Tibial nerve (tissue), 4 donors: ENCODE measurements at regions not wholly inside any gene's neighbourhood (a gene's known extent, or its start where the extent isn't known, plus 50 kb on each side); places are given as distances from the start of the nearest gene placed in this dataset.
A peak's percentile ranks its signal among the peaks of the same experiment; 100 is the strongest.

Experiments
- DNase-seq, 2 donors: peaks; one replicate each; pipeline ENCODE4 v3.0.0-alpha.2; 2019; ENCODE audit warnings: low spot score in 2 of 2
- H3K27ac ChIP-seq, 4 donors: fragments of 200-600 bp; sonication (generic) in 3 of 4; one replicate each; pipeline ENCODE4 v1.5.1; 2017 to 2019; ENCODE audit warnings: mild to moderate bottlenecking in 1 of 4
- H3K27me3 ChIP-seq, 2 donors: fragments of 200-600 bp; sonication (generic) in 1 of 2; one replicate each; pipeline versions ENCODE4 v1.5.1 to v1.6.0; 2017 to 2019
- H3K36me3 ChIP-seq, 3 donors: fragments of 200-600 bp; sonication (generic); one replicate each; pipeline ENCODE4 v1.5.1; 2018 to 2019
- H3K4me1 ChIP-seq, 4 donors: fragments of 200-600 bp; sonication (generic) in 3 of 4; one replicate each; pipeline ENCODE4 v1.5.1; 2017 to 2019
- H3K4me3 ChIP-seq, 4 donors: fragments of 200-600 bp; sonication (generic) in 3 of 4; one replicate each; pipeline ENCODE4 v1.5.1; 2017 to 2019; ENCODE audit warnings: mild to moderate bottlenecking in 1 of 4, moderate library complexity in 1 of 4
- H3K9me3 ChIP-seq, 4 donors: fragments of 200-600 bp; sonication (generic) in 3 of 4; one replicate each; pipeline ENCODE4 v1.5.1; 2017 to 2019
- EP300 ChIP-seq, 2 donors: sonication (generic); formaldehyde crosslinking; IDR thresholded peaks; one replicate each; pipeline ENCODE4 v1.6.1; 2017; ENCODE audit warnings: antibody characterized with exemption in 2 of 2, mild to moderate bottlenecking in 1 of 2
- POLR2A ChIP-seq, 2 donors: fragments of 450-650 bp; IDR thresholded peaks; one replicate each; pipeline ENCODE4 v1.6.1; 2017; ENCODE audit warnings: antibody characterized with exemption in 2 of 2, mild to moderate bottlenecking in 2 of 2, moderate library complexity in 2 of 2
- WGBS, 2 donors: methylation state at CpG; one replicate each; pipeline ENCODE4 v1.1.5; 2018; 5-methylcytosine and 5-hydroxymethylcytosine counted together
- TF ChIP-seq, protein P1 (sequence below), 5 experiments: fragments of 200-600 bp in 3 of 5; fragments of 450-650 bp in 2 of 5; sonication (generic) in 3 of 5; IDR thresholded peaks; one replicate each; pipeline ENCODE4 v1.5.1; 2016 to 2019; ENCODE audit warnings: antibody characterized with exemption in 5 of 5, mild to moderate bottlenecking in 3 of 5, moderate library complexity in 2 of 5

DNA sequence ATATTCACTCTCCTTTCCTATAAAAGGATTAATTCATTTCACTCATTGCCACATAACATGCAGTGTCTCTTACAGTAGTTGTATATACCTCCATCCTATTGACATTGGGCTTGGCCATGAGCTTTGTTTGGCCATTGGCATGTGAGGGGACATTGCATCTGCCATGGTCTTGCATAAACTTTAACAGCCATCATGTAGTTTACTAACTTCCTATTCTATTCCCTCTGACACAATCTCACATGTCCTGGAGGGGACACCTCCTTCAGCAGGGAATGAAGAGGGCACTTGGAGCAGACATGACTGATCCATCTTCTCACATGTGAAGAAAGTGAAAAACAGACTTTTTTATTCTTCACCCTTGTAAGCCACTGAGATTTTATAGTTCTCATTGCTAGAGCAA is 115.5 kb upstream of the MARCKS start:
- Histone ChIP-seq H3K4me1 (peaks cover 0 to 13% (median 6%) of the 10 kb centered on the region in 4 donors), H3K36me3 (no peaks in the 10 kb centered on the region), H3K4me3 (no peak overlapping the region), H3K9me3 (no peaks in the 10 kb centered on the region), H3K27me3 (no peaks in the 10 kb centered on the region), H3K27ac (no peak overlapping the region)
- DNase-seq = no peak
- TF ChIP-seq, protein P1, sequence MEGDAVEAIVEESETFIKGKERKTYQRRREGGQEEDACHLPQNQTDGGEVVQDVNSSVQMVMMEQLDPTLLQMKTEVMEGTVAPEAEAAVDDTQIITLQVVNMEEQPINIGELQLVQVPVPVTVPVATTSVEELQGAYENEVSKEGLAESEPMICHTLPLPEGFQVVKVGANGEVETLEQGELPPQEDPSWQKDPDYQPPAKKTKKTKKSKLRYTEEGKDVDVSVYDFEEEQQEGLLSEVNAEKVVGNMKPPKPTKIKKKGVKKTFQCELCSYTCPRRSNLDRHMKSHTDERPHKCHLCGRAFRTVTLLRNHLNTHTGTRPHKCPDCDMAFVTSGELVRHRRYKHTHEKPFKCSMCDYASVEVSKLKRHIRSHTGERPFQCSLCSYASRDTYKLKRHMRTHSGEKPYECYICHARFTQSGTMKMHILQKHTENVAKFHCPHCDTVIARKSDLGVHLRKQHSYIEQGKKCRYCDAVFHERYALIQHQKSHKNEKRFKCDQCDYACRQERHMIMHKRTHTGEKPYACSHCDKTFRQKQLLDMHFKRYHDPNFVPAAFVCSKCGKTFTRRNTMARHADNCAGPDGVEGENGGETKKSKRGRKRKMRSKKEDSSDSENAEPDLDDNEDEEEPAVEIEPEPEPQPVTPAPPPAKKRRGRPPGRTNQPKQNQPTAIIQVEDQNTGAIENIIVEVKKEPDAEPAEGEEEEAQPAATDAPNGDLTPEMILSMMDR (IDR thresholded peaks at IDR 0.05) = no peak
- TF ChIP-seq EP300 (IDR thresholded peaks at IDR 0.05) = no peak
- no peak for TF ChIP-seq POLR2A (IDR thresholded peaks at IDR 0.05)

DNA sequence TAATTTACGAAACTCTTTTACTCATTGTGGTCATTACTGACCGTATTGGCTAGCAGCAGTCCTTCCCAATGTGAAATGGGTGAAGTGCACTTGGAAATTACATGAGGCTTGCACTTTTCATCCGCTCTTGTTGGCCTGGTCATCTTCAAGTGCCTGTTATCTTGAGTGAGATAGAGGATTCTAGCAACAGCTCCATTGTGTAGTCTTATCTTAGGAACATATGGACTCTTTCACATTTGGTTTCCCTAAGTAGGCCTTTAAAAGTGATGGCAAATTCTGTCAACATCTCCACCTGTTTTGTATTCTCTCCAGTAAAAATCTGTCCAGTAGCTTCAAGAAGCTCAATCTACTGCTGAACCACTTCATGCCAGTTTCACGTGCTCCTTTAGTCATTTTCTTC is 114.8 kb upstream of the MARCKS start:
- Histone ChIP-seq H3K4me1 (peaks cover 0 to 13% (median 6%) of the 10 kb centered on the region in 4 donors), H3K4me3 (no peak overlapping the region), H3K9me3 (no peaks in the 10 kb centered on the region), H3K36me3 (no peaks in the 10 kb centered on the region), H3K27ac (no peak overlapping the region), H3K27me3 (no peaks in the 10 kb centered on the region)
- no peak for TF ChIP-seq EP300 (IDR thresholded peaks at IDR 0.05)
- TF ChIP-seq, protein P1 (IDR thresholded peaks at IDR 0.05) = no peak
- 95 to 96% methylated on average over 4 of the region's 4 CpGs for WGBS, 2 donors
- no peak for DNase-seq

GRCh38 chr6:113744861-113745260 is 112.3 kb upstream of the MARCKS start:
- DNase-seq = no peak
- TF ChIP-seq POLR2A (IDR thresholded peaks at IDR 0.05) = no peak
- no peak for TF ChIP-seq EP300 (IDR thresholded peaks at IDR 0.05)
- TF ChIP-seq, protein P1 (IDR thresholded peaks at IDR 0.05) = no peak
- no peaks in the 10 kb centered on the region for H3K9me3 ChIP-seq
- peak overlapping the region in 1 of 4 donors; percentile 59 for H3K27ac ChIP-seq
- peaks cover 0 to 14% (median 6%) of the 10 kb centered on the region in 4 donors for H3K4me1 ChIP-seq
- H3K4me3 ChIP-seq = no peak overlapping the region
- WGBS, 2 donors = 25 to 31% methylated on average over 3 of the region's 3 CpGs
- no peaks in the 10 kb centered on the region for H3K27me3 ChIP-seq
- no peaks in the 10 kb centered on the region for H3K36me3 ChIP-seq

DNA sequence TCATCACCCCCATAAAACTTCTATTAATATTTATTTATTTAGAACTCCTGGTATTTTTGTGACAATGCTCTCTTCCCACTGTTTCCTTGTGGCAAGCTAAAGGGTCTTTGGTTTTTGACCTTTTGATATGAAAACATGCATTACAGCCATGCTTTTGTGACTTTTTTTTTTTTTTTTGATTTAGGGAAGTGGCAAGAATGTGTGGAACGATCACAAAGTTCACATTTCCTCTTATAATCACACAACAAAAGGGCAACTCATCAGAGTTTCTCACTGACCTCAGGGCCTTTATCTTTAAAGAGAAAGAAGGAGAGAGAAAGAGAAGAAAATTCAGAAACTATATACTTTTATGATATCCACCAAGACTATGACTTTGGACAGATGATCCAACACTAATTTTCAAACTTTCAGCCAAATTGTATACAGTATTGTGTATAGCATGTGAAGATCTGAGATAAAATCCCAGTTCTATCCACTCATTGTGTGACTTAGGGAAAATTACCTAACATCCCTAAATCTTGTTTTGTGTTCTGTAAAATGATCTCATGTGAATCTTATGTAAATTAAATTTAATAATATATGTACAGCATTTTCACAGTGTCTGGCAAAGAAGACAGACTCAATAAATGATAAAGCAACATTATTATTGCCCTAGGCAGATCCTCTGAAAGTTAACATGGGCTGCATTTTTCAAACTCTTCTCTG is 106.8 kb upstream of the MARCKS start:
- H3K4me1 ChIP-seq = peaks cover 0 to 12% (median 4%) of the 10 kb centered on the region in 4 donors
- no peaks in the 10 kb centered on the region for H3K9me3 ChIP-seq
- 12 to 29% methylated on average over 1 of the region's 1 CpG for WGBS, 2 donors
- no peaks in the 10 kb centered on the region for H3K27me3 ChIP-seq
- no peak overlapping the region for H3K27ac ChIP-seq
- H3K4me3 ChIP-seq = no peak overlapping the region
- DNase-seq = no peak
- TF ChIP-seq POLR2A (IDR thresholded peaks at IDR 0.05) (no peak), EP300 (IDR thresholded peaks at IDR 0.05) (no peak)
- TF ChIP-seq, protein P1 (IDR thresholded peaks at IDR 0.05) = no peak
- H3K36me3 ChIP-seq = no peaks in the 10 kb centered on the region

DNA sequence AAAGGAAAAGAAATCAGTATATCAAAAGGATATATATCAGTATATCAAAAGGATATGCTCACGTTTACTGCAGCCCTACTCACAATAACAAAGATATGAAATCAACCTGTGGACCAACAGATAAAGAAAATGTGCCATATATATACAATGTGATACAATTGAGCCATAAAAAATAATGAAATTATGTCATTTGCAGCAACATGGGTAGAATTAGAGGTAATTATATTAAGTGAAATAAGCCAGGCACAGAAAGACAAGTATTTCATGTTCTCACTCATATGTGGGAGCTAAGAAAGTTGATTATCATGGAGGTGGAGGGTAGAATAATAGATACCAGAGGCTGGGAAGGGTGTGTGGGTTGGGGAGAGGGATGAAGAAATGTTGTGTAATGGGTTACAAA is 102.9 kb upstream of the MARCKS start:
- no peak for DNase-seq
- Histone ChIP-seq H3K27me3 (no peaks in the 10 kb centered on the region), H3K9me3 (no peaks in the 10 kb centered on the region), H3K27ac (no peak overlapping the region), H3K4me3 (no peak overlapping the region), H3K36me3 (no peaks in the 10 kb centered on the region), H3K4me1 (peaks cover 0 to 9% (median 4%) of the 10 kb centered on the region in 4 donors)
- TF ChIP-seq, protein P1 (IDR thresholded peaks at IDR 0.05) = no peak
- TF ChIP-seq POLR2A (IDR thresholded peaks at IDR 0.05) (no peak), EP300 (IDR thresholded peaks at IDR 0.05) (no peak)
- WGBS, 2 donors = 88 to 89% methylated on average over 1 of the region's 1 CpG
